SK-N-SH (cell line): ENCODE measurements at regions not wholly inside any gene's neighbourhood (a gene's known extent, or its start where the extent isn't known, plus 50 kb on each side); places are given as distances from the start of the nearest gene placed in this dataset.

Source experiments
- EZH2phosphoT487 ChIP-seq: fragments of 200-600 bp; sonication (generic); IDR thresholded peaks from 2 replicates; pipeline ENCODE4 v1.6.1; 2017; ENCODE audit warnings: low read depth, mixed run types, mild to moderate bottlenecking, antibody characterized with exemption, moderate library complexity, borderline replicate concordance
- FOXJ3 ChIP-seq: sonication (generic); formaldehyde crosslinking; IDR thresholded peaks from 2 replicates; pipeline ENCODE4 v1.5.1; 2020; ENCODE audit warnings: mild to moderate bottlenecking, missing genetic modification reagents
- GABPA ChIP-seq: IDR thresholded peaks from 2 replicates; pipeline ENCODE4 v1.4.0; 2012; ENCODE audit warnings: low read depth, mild to moderate bottlenecking
- NFIC ChIP-seq: IDR thresholded peaks from 2 replicates; pipeline ENCODE4 v1.4.0; 2012; ENCODE audit warnings: borderline replicate concordance
- RAD21 ChIP-seq: IDR thresholded peaks from 2 replicates; pipeline ENCODE4 v1.6.1; 2012; ENCODE audit warnings: mild to moderate bottlenecking, low read length
- RXRA ChIP-seq: IDR thresholded peaks from 2 replicates; pipeline ENCODE4 v1.4.0; 2012; ENCODE audit warnings: low read depth, mild to moderate bottlenecking, borderline replicate concordance
- YY1 ChIP-seq: IDR thresholded peaks from 2 replicates; pipeline ENCODE4 v1.4.0; 2012; ENCODE audit warnings: low read depth, mild to moderate bottlenecking
- TF ChIP-seq, protein P1 (sequence below): IDR thresholded peaks from 2 replicates; pipeline ENCODE4 v1.6.1; 2012; ENCODE audit warnings: mild to moderate bottlenecking, low read depth, low read length, moderate library complexity
- TF ChIP-seq, protein P2 (sequence below): fragments of 200-600 bp; sonication (generic); IDR thresholded peaks from 2 replicates; pipeline ENCODE4 v1.6.1; 2017; ENCODE audit warnings: antibody characterized with exemption, mild to moderate bottlenecking, moderate library complexity
- TF ChIP-seq, protein P3 (sequence below): fragments of 150-350 bp; IDR thresholded peaks from 2 replicates; pipeline ENCODE4 v1.6.1; 2016; ENCODE audit warnings: mild to moderate bottlenecking, low read depth, low read length
- TF ChIP-seq, protein P4 (sequence below): IDR thresholded peaks from 2 replicates; pipeline ENCODE4 v1.4.0; 2012; ENCODE audit warnings: low read depth
- TF ChIP-seq, protein P5 (sequence below): fragments of 150-350 bp; IDR thresholded peaks from 2 replicates; pipeline ENCODE4 v1.6.1; 2017; ENCODE audit warnings: antibody characterized with exemption, low read length, low read depth, borderline replicate concordance
- TF ChIP-seq, protein P6 (sequence below): IDR thresholded peaks from 2 replicates; pipeline ENCODE4; 2012

DNA sequence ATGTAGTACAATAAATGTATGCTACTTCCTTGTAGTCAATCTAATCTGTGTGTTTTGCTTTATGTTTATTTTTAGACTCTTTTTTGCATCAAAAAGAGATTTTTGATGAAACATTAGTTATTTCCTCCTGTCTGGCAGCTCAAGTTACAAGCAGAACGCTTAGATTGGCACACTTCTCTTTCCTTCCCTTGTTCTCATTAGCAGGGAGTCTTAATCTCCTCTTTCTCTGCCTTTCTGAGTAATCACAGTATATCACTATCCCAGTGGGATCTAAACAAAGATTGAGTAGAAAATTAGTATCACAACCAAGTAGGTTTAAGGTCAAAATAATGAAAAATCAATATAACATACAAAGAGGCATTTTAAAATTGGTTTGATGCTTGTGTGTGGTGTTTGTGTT lies 1192.6 kb downstream of the C4orf33 start:
- TF ChIP-seq, protein P1, sequence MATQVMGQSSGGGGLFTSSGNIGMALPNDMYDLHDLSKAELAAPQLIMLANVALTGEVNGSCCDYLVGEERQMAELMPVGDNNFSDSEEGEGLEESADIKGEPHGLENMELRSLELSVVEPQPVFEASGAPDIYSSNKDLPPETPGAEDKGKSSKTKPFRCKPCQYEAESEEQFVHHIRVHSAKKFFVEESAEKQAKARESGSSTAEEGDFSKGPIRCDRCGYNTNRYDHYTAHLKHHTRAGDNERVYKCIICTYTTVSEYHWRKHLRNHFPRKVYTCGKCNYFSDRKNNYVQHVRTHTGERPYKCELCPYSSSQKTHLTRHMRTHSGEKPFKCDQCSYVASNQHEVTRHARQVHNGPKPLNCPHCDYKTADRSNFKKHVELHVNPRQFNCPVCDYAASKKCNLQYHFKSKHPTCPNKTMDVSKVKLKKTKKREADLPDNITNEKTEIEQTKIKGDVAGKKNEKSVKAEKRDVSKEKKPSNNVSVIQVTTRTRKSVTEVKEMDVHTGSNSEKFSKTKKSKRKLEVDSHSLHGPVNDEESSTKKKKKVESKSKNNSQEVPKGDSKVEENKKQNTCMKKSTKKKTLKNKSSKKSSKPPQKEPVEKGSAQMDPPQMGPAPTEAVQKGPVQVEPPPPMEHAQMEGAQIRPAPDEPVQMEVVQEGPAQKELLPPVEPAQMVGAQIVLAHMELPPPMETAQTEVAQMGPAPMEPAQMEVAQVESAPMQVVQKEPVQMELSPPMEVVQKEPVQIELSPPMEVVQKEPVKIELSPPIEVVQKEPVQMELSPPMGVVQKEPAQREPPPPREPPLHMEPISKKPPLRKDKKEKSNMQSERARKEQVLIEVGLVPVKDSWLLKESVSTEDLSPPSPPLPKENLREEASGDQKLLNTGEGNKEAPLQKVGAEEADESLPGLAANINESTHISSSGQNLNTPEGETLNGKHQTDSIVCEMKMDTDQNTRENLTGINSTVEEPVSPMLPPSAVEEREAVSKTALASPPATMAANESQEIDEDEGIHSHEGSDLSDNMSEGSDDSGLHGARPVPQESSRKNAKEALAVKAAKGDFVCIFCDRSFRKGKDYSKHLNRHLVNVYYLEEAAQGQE = no peak
- TF ChIP-seq, protein P2, sequence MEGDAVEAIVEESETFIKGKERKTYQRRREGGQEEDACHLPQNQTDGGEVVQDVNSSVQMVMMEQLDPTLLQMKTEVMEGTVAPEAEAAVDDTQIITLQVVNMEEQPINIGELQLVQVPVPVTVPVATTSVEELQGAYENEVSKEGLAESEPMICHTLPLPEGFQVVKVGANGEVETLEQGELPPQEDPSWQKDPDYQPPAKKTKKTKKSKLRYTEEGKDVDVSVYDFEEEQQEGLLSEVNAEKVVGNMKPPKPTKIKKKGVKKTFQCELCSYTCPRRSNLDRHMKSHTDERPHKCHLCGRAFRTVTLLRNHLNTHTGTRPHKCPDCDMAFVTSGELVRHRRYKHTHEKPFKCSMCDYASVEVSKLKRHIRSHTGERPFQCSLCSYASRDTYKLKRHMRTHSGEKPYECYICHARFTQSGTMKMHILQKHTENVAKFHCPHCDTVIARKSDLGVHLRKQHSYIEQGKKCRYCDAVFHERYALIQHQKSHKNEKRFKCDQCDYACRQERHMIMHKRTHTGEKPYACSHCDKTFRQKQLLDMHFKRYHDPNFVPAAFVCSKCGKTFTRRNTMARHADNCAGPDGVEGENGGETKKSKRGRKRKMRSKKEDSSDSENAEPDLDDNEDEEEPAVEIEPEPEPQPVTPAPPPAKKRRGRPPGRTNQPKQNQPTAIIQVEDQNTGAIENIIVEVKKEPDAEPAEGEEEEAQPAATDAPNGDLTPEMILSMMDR = no peak
- no peak for TF ChIP-seq RXRA
- TF ChIP-seq GABPA = no peak
- no peak for TF ChIP-seq FOXJ3 (CRISPR knock-in tag)
- no peak for TF ChIP-seq EZH2phosphoT487
- no peak for TF ChIP-seq YY1
- TF ChIP-seq, protein P3, sequence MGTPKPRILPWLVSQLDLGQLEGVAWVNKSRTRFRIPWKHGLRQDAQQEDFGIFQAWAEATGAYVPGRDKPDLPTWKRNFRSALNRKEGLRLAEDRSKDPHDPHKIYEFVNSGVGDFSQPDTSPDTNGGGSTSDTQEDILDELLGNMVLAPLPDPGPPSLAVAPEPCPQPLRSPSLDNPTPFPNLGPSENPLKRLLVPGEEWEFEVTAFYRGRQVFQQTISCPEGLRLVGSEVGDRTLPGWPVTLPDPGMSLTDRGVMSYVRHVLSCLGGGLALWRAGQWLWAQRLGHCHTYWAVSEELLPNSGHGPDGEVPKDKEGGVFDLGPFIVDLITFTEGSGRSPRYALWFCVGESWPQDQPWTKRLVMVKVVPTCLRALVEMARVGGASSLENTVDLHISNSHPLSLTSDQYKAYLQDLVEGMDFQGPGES = no peak
- TF ChIP-seq, protein P4, sequence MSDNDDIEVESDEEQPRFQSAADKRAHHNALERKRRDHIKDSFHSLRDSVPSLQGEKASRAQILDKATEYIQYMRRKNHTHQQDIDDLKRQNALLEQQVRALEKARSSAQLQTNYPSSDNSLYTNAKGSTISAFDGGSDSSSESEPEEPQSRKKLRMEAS = no peak
- TF ChIP-seq RAD21 = no peak
- TF ChIP-seq, protein P5, sequence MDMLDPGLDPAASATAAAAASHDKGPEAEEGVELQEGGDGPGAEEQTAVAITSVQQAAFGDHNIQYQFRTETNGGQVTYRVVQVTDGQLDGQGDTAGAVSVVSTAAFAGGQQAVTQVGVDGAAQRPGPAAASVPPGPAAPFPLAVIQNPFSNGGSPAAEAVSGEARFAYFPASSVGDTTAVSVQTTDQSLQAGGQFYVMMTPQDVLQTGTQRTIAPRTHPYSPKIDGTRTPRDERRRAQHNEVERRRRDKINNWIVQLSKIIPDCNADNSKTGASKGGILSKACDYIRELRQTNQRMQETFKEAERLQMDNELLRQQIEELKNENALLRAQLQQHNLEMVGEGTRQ = no peak
- TF ChIP-seq, protein P6, sequence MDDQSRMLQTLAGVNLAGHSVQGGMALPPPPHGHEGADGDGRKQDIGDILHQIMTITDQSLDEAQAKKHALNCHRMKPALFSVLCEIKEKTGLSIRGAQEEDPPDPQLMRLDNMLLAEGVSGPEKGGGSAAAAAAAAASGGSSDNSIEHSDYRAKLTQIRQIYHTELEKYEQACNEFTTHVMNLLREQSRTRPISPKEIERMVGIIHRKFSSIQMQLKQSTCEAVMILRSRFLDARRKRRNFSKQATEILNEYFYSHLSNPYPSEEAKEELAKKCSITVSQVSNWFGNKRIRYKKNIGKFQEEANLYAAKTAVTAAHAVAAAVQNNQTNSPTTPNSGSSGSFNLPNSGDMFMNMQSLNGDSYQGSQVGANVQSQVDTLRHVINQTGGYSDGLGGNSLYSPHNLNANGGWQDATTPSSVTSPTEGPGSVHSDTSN = no peak
- TF ChIP-seq NFIC = no peak
